Colon (tissue), 2 donors: ENCODE measurements at regions not wholly inside any gene's neighbourhood (a gene's known extent, or its start where the extent isn't known, plus 50 kb on each side); places are given as distances from the start of the nearest gene placed in this dataset.

ENCODE experiments used
- FAIRE-seq: peaks from 2 replicates; lab custom pipeline; 2012; peaks lifted over from hg19 to GRCh38; lab: Jason Lieb, UNC
- donor health status: control.
- donor health status: control.

GRCh38 chr6:44712353-44713111 lies 325.0 kb downstream of the CDC5L start:
- FAIRE-seq, result no peak

- no peak for FAIRE-seq
These were observed 327.7 kb downstream of the CDC5L start for GRCh38 chr6:44715188-44715587.

GRCh38 chr6:44715925-44716324 lies 328.4 kb downstream of the CDC5L start:
- FAIRE-seq, result no peak

GRCh38 chr6:44717431-44717830 lies 329.9 kb downstream of the CDC5L start:
- no peak for FAIRE-seq

- no peak for FAIRE-seq
These were observed 334.6 kb downstream of the CDC5L start for GRCh38 chr6:44721954-44722578.

GRCh38 chr6:44722736-44723135 lies 335.2 kb downstream of the CDC5L start:
- no peak for FAIRE-seq

GRCh38 chr6:44723439-44724197 lies 336.1 kb downstream of the CDC5L start:
- FAIRE-seq, result no peak

- FAIRE-seq, result no peak
These were observed 337.6 kb downstream of the CDC5L start for GRCh38 chr6:44725070-44725469.

GRCh38 chr6:44727651-44728630 lies 340.4 kb downstream of the CDC5L start:
- FAIRE-seq, result no peak

GRCh38 chr6:44730771-44731391 lies 343.4 kb downstream of the CDC5L start:
- no peak for FAIRE-seq

- no peak for FAIRE-seq
These were observed 344.1 kb downstream of the CDC5L start for GRCh38 chr6:44731485-44732095.

- no peak for FAIRE-seq
These were observed 344.7 kb downstream of the CDC5L start for GRCh38 chr6:44732243-44732642.

- no peak for FAIRE-seq
These were observed 345.6 kb downstream of the CDC5L start for GRCh38 chr6:44733126-44733525.

GRCh38 chr6:44733868-44734267 lies 346.4 kb downstream of the CDC5L start:
- FAIRE-seq, result no peak

GRCh38 chr6:44734886-44735629 lies 347.6 kb downstream of the CDC5L start:
- no peak for FAIRE-seq

GRCh38 chr6:44735630-44735963 lies 348.1 kb downstream of the CDC5L start:
- no peak for FAIRE-seq

- FAIRE-seq, result no peak
These were observed 349.8 kb downstream of the CDC5L start for GRCh38 chr6:44737341-44737740.

- FAIRE-seq, result no peak
These were observed 350.5 kb downstream of the CDC5L start for GRCh38 chr6:44737829-44738528.

- FAIRE-seq, result no peak
These were observed 351.2 kb downstream of the CDC5L start for GRCh38 chr6:44738601-44739146.
